ENCODE measurements at regions not wholly inside any gene's neighbourhood (a gene's known extent, or its start where the extent isn't known, plus 50 kb on each side); places are given as distances from the start of the nearest gene placed in this dataset.

DNA sequence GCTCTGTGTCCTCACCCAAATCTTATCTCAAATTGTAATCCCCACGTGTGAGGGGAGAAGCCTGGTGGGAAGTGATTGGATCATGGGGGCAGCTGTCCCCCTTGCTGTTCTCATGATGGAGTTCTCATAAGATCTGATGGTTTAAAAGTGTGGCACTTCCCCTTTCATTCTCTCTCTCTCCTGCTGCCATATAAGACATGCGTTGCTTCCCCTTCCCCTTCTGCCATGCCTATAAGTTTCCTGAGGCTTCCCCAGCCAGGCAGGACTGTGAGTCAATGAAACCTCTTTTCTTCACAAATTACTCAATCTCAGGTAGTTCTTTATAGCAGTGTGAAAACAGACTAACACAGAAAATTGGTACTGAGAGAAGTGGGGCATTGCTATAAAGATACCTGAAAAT, 107.7 kb downstream of the DMAC1 start:
- Histone ChIP-seq H3K36me3 (ENCODE audit: control insufficient read depth in 2 of 2, insufficient read depth in 2 of 2, low read length in 1 of 2) (no peaks in the 10 kb centered on the region), H3K27me3 (ENCODE audit: control insufficient read depth in 2 of 2, insufficient read depth in 1 of 2, low read length in 1 of 2) (no peaks in the 10 kb centered on the region), H3K4me3 (ENCODE audit: low read length in 2 of 2) (no peak overlapping the region), H3K4me1 (ENCODE audit: control insufficient read depth in 2 of 2, insufficient read depth in 2 of 2, low read length in 2 of 2) (no peaks in the 10 kb centered on the region), H3K9me3 (ENCODE audit: control insufficient read depth in 2 of 2, insufficient read depth in 1 of 2, low read length in 1 of 2) (no peaks in the 10 kb centered on the region), H3K27ac (ENCODE audit: low read depth in 1 of 2, low read length in 1 of 2) (no peak overlapping the region)
- DNase-seq (ENCODE audit: low read depth in 6 of 9, low spot score in 9 of 9), result no peak
- 69% methylated on average over 2 of the region's 2 CpGs for WGBS

DNA sequence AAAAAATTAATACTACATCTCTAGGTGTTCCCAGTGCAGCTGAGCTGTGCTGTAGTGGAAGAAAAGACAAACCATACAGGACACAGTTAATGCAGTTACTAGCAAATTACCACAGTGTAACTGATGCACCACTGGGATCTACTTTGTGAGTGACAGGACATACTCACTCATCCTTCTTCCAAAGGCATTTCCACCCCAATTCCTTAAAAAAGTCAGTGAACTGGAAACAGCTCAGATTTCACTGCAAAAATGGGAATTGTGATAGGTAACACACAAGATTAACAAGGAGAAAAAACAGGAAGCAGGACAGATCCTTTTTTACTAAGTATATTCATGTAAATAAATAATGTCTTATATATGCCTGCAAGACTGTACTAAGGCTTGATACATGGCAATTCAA, 109.6 kb downstream of the DMAC1 start:
- Histone ChIP-seq H3K27ac (ENCODE audit: low read depth in 1 of 2, low read length in 1 of 2) (no peak overlapping the region), H3K36me3 (ENCODE audit: control insufficient read depth in 2 of 2, insufficient read depth in 2 of 2, low read length in 1 of 2) (no peaks in the 10 kb centered on the region), H3K4me1 (ENCODE audit: control insufficient read depth in 2 of 2, insufficient read depth in 2 of 2, low read length in 2 of 2) (no peaks in the 10 kb centered on the region), H3K4me3 (ENCODE audit: low read length in 2 of 2) (no peak overlapping the region), H3K9me3 (ENCODE audit: control insufficient read depth in 2 of 2, insufficient read depth in 1 of 2, low read length in 1 of 2) (no peaks in the 10 kb centered on the region), H3K27me3 (ENCODE audit: control insufficient read depth in 2 of 2, insufficient read depth in 1 of 2, low read length in 1 of 2) (no peaks in the 10 kb centered on the region)
- DNase-seq (ENCODE audit: low read depth in 6 of 9, low spot score in 9 of 9), result no peak

DNA sequence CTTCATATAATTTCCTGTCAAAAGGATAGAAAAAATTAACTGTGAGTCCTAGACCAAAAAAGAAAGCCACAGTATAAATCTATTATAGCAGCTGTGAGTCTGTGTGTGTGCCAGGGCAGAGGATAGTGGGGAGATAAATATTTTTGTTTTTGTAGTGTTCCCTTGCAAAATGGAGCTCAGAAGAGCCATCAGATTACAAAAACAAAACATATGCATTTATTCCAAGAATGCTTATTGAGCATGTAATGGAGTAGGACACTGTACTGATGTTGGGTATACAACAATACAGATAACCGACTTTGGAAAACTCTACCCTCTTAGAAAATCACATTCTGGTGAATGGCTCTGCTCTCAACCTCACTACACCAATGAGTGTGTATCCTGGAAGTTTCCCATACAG, 111.0 kb downstream of the DMAC1 start:
- Histone ChIP-seq H3K9me3 (ENCODE audit: control insufficient read depth in 2 of 2, insufficient read depth in 1 of 2, low read length in 1 of 2) (no peaks in the 10 kb centered on the region), H3K4me3 (ENCODE audit: low read length in 2 of 2) (no peak overlapping the region), H3K27me3 (ENCODE audit: control insufficient read depth in 2 of 2, insufficient read depth in 1 of 2, low read length in 1 of 2) (no peaks in the 10 kb centered on the region), H3K4me1 (ENCODE audit: control insufficient read depth in 2 of 2, insufficient read depth in 2 of 2, low read length in 2 of 2) (no peaks in the 10 kb centered on the region), H3K36me3 (ENCODE audit: control insufficient read depth in 2 of 2, insufficient read depth in 2 of 2, low read length in 1 of 2) (no peaks in the 10 kb centered on the region), H3K27ac (ENCODE audit: low read depth in 1 of 2, low read length in 1 of 2) (no peak overlapping the region)
- no peak for DNase-seq (ENCODE audit: low read depth in 6 of 9, low spot score in 9 of 9)
- WGBS, result 97% methylated on average over 1 of the region's 1 CpG

DNA sequence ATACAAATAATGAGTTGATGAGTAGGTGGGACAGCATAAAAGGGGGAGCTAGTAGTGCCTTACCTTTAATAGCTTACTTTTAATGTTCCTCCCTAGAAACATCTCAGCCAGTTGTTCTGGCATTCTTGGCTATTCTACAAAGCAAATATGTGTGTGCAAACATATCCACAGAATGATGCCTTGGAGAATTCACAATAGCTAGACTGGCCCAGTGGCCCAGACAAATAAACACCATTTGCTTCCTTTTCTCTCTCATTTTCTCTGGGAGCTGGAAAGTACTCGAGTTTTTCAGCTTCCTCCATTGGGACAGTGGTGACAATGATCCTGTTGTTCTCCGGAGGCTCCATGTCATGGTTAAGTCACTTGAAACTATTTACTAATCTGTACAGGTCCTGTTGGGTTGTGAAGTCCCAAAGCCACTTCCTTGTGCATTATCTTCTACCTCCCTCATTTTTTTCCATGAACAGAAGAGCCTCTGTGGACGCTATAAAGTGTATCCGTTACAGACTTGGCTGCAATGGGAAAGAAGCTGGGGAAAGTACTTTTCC, 122.9 kb downstream of the DMAC1 start:
- DNase-seq (ENCODE audit: low read depth in 6 of 9, low spot score in 9 of 9), result no peak
- 96% methylated on average over 4 of the region's 4 CpGs for WGBS
- no peaks in the 10 kb centered on the region for H3K9me3 ChIP-seq (ENCODE audit: control insufficient read depth in 2 of 2, insufficient read depth in 1 of 2, low read length in 1 of 2)
- H3K4me3 ChIP-seq (ENCODE audit: low read length in 2 of 2), result no peak overlapping the region
- H3K27me3 ChIP-seq (ENCODE audit: control insufficient read depth in 2 of 2, insufficient read depth in 1 of 2, low read length in 1 of 2), result no peaks in the 10 kb centered on the region
- H3K27ac ChIP-seq (ENCODE audit: low read depth in 1 of 2, low read length in 1 of 2), result no peak overlapping the region
- H3K4me1 ChIP-seq (ENCODE audit: control insufficient read depth in 2 of 2, insufficient read depth in 2 of 2, low read length in 2 of 2), result no peaks in the 10 kb centered on the region
- no peaks in the 10 kb centered on the region for H3K36me3 ChIP-seq (ENCODE audit: control insufficient read depth in 2 of 2, insufficient read depth in 2 of 2, low read length in 1 of 2)

DNA sequence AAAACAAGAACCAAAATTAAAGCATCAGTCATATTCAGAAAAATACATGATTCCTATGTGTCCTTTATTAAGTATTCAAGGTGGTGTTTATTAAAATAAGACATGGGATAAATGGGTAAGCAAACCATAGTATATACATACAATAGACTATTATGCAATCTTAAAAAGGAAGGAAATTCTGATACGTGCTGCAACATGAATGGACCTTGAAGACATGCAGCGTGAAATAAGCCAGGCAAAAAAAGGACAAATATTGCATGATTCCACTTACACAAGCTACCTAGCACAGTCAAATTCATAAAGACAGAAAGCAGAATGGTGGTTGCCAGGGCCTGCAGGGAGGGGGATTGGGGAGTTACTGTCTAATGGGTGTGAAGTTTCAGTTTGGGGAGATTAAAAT, 127.7 kb downstream of the DMAC1 start:
- Histone ChIP-seq H3K36me3 (ENCODE audit: control insufficient read depth in 2 of 2, insufficient read depth in 2 of 2, low read length in 1 of 2) (no peaks in the 10 kb centered on the region), H3K4me1 (ENCODE audit: control insufficient read depth in 2 of 2, insufficient read depth in 2 of 2, low read length in 2 of 2) (no peaks in the 10 kb centered on the region), H3K4me3 (ENCODE audit: low read length in 2 of 2) (no peak overlapping the region), H3K27ac (ENCODE audit: low read depth in 1 of 2, low read length in 1 of 2) (no peak overlapping the region), H3K27me3 (ENCODE audit: control insufficient read depth in 2 of 2, insufficient read depth in 1 of 2, low read length in 1 of 2) (no peaks in the 10 kb centered on the region), H3K9me3 (ENCODE audit: control insufficient read depth in 2 of 2, insufficient read depth in 1 of 2, low read length in 1 of 2) (no peaks in the 10 kb centered on the region)
- no peak for DNase-seq (ENCODE audit: low read depth in 6 of 9, low spot score in 9 of 9)
- WGBS, result 90% methylated on average over 2 of the region's 2 CpGs

DNA sequence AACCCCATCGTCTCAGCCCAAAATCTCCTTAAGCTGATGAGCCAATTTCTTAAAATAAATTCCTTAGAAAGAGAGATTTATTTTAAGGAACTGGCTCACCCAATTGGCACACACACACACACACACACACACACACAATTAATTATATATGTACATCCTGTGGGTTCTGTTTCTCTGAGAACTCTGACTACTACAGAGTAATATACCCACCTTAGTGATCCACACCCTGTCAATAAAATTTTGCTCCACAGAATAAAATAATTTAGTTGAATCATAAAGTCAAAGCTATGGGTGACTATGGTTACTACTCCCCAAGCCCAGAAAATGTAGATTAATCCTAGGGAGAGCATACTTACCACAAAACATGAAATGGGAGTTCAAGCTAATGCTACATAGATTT, 131.0 kb downstream of the DMAC1 start:
- no peaks in the 10 kb centered on the region for H3K4me1 ChIP-seq (ENCODE audit: control insufficient read depth in 2 of 2, insufficient read depth in 2 of 2, low read length in 2 of 2)
- H3K4me3 ChIP-seq (ENCODE audit: low read length in 2 of 2), result no peak overlapping the region
- no peaks in the 10 kb centered on the region for H3K36me3 ChIP-seq (ENCODE audit: control insufficient read depth in 2 of 2, insufficient read depth in 2 of 2, low read length in 1 of 2)
- H3K27ac ChIP-seq (ENCODE audit: low read depth in 1 of 2, low read length in 1 of 2), result no peak overlapping the region
- 56% methylated on average over 1 of the region's 1 CpG for WGBS
- H3K27me3 ChIP-seq (ENCODE audit: control insufficient read depth in 2 of 2, insufficient read depth in 1 of 2, low read length in 1 of 2), result no peaks in the 10 kb centered on the region
- no peak for DNase-seq (ENCODE audit: low read depth in 6 of 9, low spot score in 9 of 9)
- no peaks in the 10 kb centered on the region for H3K9me3 ChIP-seq (ENCODE audit: control insufficient read depth in 2 of 2, insufficient read depth in 1 of 2, low read length in 1 of 2)

DNA sequence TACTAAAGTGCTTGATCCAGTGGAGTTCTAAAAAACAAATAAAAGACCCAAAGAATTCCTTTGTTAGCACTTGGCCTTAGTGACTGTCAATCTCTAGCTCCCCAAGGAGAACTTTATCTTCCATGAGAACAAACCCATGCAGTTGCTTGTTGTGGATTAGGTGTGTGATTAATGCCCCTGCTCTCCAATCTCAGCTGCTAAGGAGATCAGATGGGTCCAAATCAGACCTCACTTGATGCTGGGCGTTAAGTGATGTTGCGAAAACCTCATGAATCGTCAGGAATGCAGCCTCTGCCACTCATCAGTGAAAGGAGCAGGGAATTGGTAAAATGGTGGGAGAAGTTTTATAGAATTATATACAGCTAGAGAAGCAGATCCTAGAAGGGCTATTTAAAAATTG, 133.7 kb downstream of the DMAC1 start:
- Histone ChIP-seq H3K4me1 (ENCODE audit: control insufficient read depth in 2 of 2, insufficient read depth in 2 of 2, low read length in 2 of 2) (no peaks in the 10 kb centered on the region), H3K27me3 (ENCODE audit: control insufficient read depth in 2 of 2, insufficient read depth in 1 of 2, low read length in 1 of 2) (no peaks in the 10 kb centered on the region), H3K27ac (ENCODE audit: low read depth in 1 of 2, low read length in 1 of 2) (no peak overlapping the region), H3K4me3 (ENCODE audit: low read length in 2 of 2) (no peak overlapping the region), H3K9me3 (ENCODE audit: control insufficient read depth in 2 of 2, insufficient read depth in 1 of 2, low read length in 1 of 2) (no peaks in the 10 kb centered on the region), H3K36me3 (ENCODE audit: control insufficient read depth in 2 of 2, insufficient read depth in 2 of 2, low read length in 1 of 2) (no peaks in the 10 kb centered on the region)
- no peak for DNase-seq (ENCODE audit: low read depth in 6 of 9, low spot score in 9 of 9)
- 95% methylated on average over 3 of the region's 3 CpGs for WGBS

DNA sequence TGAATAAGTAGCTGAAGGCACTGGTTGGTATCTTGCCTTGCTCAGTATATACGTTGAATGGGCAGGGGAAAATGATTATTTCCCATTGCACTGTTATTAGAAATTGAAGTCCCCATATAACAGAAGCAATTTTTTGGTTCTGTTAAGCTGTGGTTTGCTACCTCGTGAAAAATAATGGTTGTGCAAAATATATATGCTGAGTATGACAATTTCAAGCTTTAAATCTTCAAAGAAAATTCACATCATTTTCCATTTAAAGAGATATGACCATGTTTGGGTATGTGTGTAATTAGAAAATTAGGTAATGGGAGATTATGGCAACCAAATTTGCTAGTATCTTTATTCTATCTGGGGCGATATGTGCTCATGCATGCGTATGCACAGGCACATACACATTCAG, 139.8 kb downstream of the DMAC1 start:
- H3K4me3 ChIP-seq (ENCODE audit: low read length in 2 of 2), result no peak overlapping the region
- no peaks in the 10 kb centered on the region for H3K27me3 ChIP-seq (ENCODE audit: control insufficient read depth in 2 of 2, insufficient read depth in 1 of 2, low read length in 1 of 2)
- no peak for DNase-seq (ENCODE audit: low read depth in 6 of 9, low spot score in 9 of 9)
- H3K4me1 ChIP-seq (ENCODE audit: control insufficient read depth in 2 of 2, insufficient read depth in 2 of 2, low read length in 2 of 2), result no peaks in the 10 kb centered on the region
- H3K27ac ChIP-seq (ENCODE audit: low read depth in 1 of 2, low read length in 1 of 2), result no peak overlapping the region
- H3K36me3 ChIP-seq (ENCODE audit: control insufficient read depth in 2 of 2, insufficient read depth in 2 of 2, low read length in 1 of 2), result no peaks in the 10 kb centered on the region
- 98% methylated on average over 4 of the region's 4 CpGs for whole genome bisulfite sequencing
- peaks cover 0 to 4% of the 10 kb centered on the region in 2 donors for H3K9me3 ChIP-seq (ENCODE audit: control insufficient read depth in 2 of 2, insufficient read depth in 1 of 2, low read length in 1 of 2)

DNA sequence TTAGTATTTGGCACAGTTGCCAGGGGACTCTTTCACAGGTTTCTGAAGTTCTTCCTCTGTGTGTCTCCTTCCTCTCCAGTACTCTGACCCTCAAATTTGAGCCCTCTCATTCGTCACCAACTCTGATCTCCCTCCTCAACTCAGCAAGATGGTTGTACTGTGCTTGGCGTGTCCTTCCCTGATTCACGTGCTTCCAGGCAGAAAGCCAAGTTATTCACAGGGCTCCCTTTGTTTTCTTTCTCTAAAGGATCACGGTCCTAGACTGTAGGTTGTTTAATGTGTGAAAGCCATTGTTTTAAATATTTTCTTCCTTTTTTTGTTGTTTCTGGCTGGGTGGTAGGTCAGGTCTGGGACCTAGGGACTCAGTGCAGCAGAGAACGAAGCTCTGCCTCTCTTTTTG, 142.9 kb downstream of the DMAC1 start:
- 95% methylated on average over 5 of the region's 5 CpGs for WGBS
- DNase-seq (ENCODE audit: low read depth in 6 of 9, low spot score in 9 of 9), result no peak
- peaks cover 0 to 4% of the 10 kb centered on the region in 2 donors for H3K9me3 ChIP-seq (ENCODE audit: control insufficient read depth in 2 of 2, insufficient read depth in 1 of 2, low read length in 1 of 2)
- H3K27me3 ChIP-seq (ENCODE audit: control insufficient read depth in 2 of 2, insufficient read depth in 1 of 2, low read length in 1 of 2), result no peaks in the 10 kb centered on the region
- no peak overlapping the region for H3K27ac ChIP-seq (ENCODE audit: low read depth in 1 of 2, low read length in 1 of 2)
- no peaks in the 10 kb centered on the region for H3K4me1 ChIP-seq (ENCODE audit: control insufficient read depth in 2 of 2, insufficient read depth in 2 of 2, low read length in 2 of 2)
- no peak overlapping the region for H3K4me3 ChIP-seq (ENCODE audit: low read length in 2 of 2)
- H3K36me3 ChIP-seq (ENCODE audit: control insufficient read depth in 2 of 2, insufficient read depth in 2 of 2, low read length in 1 of 2), result no peaks in the 10 kb centered on the region

DNA sequence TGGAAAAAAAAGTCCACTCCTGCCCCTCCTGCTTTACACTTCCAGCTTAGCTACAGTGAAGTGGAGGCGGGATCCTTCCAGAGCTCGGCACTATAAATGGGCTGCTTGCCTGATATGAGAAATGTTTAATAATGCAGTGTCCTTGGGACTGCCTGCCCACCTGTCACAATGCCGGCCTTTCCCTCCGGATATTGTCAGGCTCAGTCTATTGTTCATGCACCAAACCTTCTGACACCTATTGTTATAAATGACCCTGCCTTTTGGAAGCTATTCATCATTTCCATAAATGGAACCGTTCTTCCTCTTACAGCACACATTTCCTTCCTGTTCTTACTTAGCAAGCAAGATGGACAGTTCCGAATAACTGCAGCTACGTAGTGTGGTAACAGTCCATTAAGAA, 146.3 kb downstream of the DMAC1 start:
- 61% methylated on average over 7 of the region's 7 CpGs for WGBS
- Histone ChIP-seq H3K9me3 (ENCODE audit: control insufficient read depth in 2 of 2, insufficient read depth in 1 of 2, low read length in 1 of 2) (peaks cover 0 to 4% of the 10 kb centered on the region in 2 donors), H3K27me3 (ENCODE audit: control insufficient read depth in 2 of 2, insufficient read depth in 1 of 2, low read length in 1 of 2) (no peaks in the 10 kb centered on the region), H3K36me3 (ENCODE audit: control insufficient read depth in 2 of 2, insufficient read depth in 2 of 2, low read length in 1 of 2) (no peaks in the 10 kb centered on the region), H3K4me3 (ENCODE audit: low read length in 2 of 2) (no peak overlapping the region), H3K27ac (ENCODE audit: low read depth in 1 of 2, low read length in 1 of 2) (no peak overlapping the region), H3K4me1 (ENCODE audit: control insufficient read depth in 2 of 2, insufficient read depth in 2 of 2, low read length in 2 of 2) (no peaks in the 10 kb centered on the region)
- no peak for DNase-seq (ENCODE audit: low read depth in 6 of 9, low spot score in 9 of 9)

Measured in thymus (tissue), 11 donors.